NB4 (cell line): ENCODE measurements at regions not wholly inside any gene's neighbourhood (a gene's known extent, or its start where the extent isn't known, plus 50 kb on each side); places are given as distances from the start of the nearest gene placed in this dataset.

ENCODE experiments used
- MYC ChIP-seq: IDR thresholded peaks from 2 replicates; pipeline ENCODE4 v1.6.1; 2011; ENCODE audit warnings: low read depth, low read length
- POLR2A ChIP-seq: IDR thresholded peaks from 2 replicates; pipeline ENCODE4 v1.6.1; 2011; ENCODE audit warnings: mild to moderate bottlenecking; ENCODE audit not compliant: insufficient read length; ENCODE audit errors: extremely low read depth
- TF ChIP-seq, protein P1 (sequence below): IDR thresholded peaks from one replicate; pipeline ENCODE4 v1.5.1; 2012; ENCODE audit warnings: low read depth, low read length

DNA sequence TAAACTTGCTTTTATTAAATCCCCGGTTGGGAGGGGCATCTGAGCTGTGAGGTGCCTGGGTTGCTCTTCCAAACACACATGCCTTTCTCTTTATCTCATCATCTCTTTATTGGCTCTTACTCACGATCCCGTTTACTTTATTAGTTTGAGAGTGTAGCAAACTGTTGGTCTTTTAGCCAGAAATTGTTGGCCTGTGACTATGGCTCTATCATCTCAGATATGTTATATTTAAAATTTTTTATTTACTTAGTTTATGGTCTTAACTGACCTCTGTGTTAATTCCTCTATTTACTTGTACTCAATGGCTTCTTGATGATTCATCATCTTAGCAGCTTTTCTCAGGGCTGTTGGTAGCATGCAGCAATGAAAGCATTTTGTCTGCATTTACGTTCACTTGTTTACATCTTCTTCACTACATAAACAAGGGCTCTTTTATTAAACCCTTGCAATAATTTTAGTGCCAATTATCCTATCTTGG, 408.4 kb downstream of the HRH4 start:
- TF ChIP-seq, protein P1, sequence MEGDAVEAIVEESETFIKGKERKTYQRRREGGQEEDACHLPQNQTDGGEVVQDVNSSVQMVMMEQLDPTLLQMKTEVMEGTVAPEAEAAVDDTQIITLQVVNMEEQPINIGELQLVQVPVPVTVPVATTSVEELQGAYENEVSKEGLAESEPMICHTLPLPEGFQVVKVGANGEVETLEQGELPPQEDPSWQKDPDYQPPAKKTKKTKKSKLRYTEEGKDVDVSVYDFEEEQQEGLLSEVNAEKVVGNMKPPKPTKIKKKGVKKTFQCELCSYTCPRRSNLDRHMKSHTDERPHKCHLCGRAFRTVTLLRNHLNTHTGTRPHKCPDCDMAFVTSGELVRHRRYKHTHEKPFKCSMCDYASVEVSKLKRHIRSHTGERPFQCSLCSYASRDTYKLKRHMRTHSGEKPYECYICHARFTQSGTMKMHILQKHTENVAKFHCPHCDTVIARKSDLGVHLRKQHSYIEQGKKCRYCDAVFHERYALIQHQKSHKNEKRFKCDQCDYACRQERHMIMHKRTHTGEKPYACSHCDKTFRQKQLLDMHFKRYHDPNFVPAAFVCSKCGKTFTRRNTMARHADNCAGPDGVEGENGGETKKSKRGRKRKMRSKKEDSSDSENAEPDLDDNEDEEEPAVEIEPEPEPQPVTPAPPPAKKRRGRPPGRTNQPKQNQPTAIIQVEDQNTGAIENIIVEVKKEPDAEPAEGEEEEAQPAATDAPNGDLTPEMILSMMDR: no peak
- TF ChIP-seq POLR2A: no peak
- TF ChIP-seq MYC: no peak
